Stomach (tissue), 4 donors: ENCODE measurements at regions not wholly inside any gene's neighbourhood (a gene's known extent, or its start where the extent isn't known, plus 50 kb on each side); places are given as distances from the start of the nearest gene placed in this dataset.

ENCODE experiments used
- CTCF ChIP-seq, 7 experiments: fragments of 450-650 bp in 4 of 7; fragments of 200-600 bp in 3 of 7; sonication (generic) in 3 of 7; IDR thresholded peaks; one replicate each; pipeline ENCODE4 v1.5.1; 2016 to 2019; ENCODE audit warnings: antibody characterized with exemption in 7 of 7, control low read depth in 2 of 7, mild to moderate bottlenecking in 1 of 7
- POLR2A ChIP-seq, 4 donors: fragments of 450-650 bp; IDR thresholded peaks; one replicate each; pipeline ENCODE4 v1.6.1; 2016; ENCODE audit warnings: antibody characterized with exemption in 4 of 4, control low read depth in 2 of 4, mild to moderate bottlenecking in 1 of 4, moderate library complexity in 1 of 4
- POLR2AphosphoS5 ChIP-seq, 3 donors: sonication (generic); formaldehyde crosslinking; IDR thresholded peaks; one replicate each; pipeline ENCODE4 v1.6.1; 2016; ENCODE audit warnings: antibody characterized with exemption in 3 of 3

- TF ChIP-seq CTCF (IDR thresholded peaks at IDR 0.05) (no peak), POLR2A (IDR thresholded peaks at IDR 0.05) (no peak), POLR2AphosphoS5 (IDR thresholded peaks at IDR 0.05) (no peak)
Observed at GRCh38 chr7:34364130-34364529, 293.9 kb upstream of the NPSR1 start.
